ENCODE measurements at regions not wholly inside any gene's neighbourhood (a gene's known extent, or its start where the extent isn't known, plus 50 kb on each side); places are given as distances from the start of the nearest gene placed in this dataset.

DNA sequence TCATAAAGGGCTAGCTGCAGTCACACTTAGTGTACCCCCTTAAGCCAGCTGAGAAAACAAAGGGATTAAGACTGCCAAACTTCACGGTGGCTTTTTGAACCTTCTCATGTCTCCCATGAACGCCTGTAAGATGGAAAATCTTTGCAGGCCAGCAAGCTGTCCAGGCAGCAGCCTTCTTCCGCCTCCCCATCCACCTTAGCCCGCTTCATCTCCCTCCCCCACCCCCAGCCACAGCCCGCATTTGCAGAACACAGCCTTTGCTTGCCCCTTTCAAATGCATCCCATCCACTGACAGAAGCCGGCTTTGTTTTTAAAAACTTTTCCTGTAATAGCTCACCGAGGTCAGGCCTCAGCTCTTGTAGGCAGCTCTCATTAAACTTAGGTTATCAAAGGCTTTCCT lies 113.8 kb upstream of the FAM9B start:
- no peak for FAIRE-seq
- no peak for DNase-seq (ENCODE audit: insufficient read length, low spot score)

DNA sequence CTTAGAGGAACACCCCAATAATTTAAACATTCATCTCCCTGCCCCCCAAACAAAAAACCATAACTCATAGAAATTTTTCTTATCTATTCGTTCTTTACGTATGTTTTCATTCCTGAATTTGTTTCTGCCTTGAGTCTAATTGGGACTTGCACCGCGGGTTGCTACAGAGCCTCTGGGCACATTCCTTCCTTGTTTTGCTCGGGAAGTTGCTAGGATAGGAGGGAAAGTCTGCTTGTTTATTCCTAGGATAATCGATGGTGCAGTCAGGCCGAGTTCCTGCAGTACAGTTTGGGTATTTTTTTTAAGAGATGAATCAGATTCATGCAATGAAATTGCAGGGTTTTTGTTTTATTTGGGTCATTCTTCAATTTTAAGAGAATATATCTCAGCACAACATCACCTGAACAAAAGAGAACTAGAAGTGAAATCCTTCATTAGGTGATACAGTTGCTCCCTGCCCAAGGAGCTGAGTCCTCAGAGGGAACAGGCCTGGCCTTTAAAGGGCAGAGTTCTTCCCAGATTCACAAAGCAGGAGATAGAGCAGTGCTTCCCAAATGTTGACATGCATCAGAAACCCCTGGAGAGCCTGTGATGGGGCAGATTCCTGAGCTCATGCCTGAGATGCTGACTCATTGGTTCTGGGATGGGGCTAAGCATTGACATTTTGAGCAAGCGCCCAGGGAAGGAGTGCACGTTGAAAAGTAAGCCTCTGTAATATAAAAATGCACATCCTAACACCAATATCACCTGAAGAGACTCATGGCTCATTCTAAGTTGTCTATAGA lies 114.9 kb upstream of the FAM9B start:
- DNase-seq (ENCODE audit: insufficient read length, low spot score) (peak; percentile 9), FAIRE-seq (no peak)

DNA sequence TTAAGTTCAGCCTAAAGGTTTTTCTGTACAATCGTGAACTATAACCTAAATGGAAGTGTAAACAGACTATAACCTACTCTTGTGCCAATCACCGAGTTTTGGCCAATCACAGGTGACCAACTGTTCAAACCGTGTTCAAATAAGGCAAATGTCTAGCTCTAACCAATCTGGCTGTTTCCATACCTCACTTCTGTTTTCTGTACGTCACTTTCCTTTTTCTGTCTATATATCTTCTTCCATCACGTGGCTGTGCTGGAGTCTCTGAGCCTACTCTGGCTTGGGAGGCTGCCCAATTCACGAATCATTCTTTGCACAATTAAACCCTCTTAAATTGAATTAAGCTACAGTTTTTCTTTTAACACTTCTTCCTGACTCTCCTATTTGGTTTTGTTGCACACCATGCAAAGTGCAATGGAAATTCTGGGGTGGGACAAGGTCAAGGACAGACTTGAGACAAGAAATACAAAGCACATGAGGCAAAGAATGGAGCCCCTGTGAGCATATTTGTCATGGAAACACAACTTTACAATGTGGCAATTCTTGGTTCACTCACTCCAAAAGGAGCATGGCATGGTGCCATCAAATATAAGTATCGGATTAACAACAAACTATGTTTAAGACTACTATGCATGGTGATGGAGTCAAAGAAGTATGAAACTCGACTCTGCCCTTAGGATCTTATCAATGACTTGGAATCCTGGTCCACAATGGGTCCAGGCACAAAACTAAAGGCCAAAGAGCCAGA lies 115.7 kb upstream of the FAM9B start:
- FAIRE-seq = no peak
- no peak for DNase-seq (ENCODE audit: insufficient read length, low spot score)

DNA sequence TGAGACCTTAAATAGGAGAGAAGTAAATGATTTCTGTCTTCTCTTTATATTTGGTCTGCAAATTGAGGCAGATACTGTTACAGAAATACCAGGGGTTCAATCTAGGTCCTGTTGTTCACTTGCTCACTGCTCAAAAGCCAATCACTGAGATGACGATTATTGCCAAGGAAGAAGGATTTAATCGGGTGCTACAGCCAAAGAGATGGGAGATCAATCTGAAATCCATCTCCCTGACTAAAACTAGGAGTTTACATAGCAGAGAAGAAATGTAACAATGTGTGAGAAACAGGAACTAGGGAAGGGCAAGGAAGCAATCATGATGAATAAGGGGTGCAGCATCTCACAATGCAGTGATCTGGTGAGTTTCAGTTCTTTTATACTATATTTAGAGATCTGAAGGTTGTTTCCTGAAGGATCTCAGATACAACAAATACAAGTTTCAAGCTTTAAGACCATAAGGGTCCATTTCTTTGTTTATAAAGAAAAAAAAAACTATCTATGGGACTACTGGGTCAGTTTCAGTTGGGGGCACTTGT lies 117.9 kb upstream of the FAM9B start:
- FAIRE-seq = no peak
- DNase-seq (ENCODE audit: insufficient read length, low spot score) = no peak

DNA sequence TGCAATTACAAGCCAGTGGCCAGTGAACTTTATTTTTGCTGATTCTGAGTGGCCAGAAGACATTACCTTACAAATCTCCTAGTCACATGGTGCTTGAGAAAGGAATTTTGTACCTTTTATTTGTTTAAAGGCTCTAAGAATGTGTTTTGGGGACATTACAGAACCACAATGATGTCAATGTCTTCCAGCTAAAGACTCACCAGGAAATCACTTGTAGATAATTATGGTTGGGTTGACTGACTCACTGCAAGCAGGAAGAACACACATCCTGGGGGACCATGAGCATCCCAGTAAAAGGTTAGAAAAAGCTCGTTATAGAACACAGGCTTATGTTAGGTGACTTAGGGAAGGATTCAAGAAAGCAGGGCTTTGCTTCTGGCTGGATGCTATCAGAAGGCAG lies 119.4 kb upstream of the FAM9B start:
- no peak for DNase-seq (ENCODE audit: insufficient read length, low spot score)
- no peak for FAIRE-seq

DNA sequence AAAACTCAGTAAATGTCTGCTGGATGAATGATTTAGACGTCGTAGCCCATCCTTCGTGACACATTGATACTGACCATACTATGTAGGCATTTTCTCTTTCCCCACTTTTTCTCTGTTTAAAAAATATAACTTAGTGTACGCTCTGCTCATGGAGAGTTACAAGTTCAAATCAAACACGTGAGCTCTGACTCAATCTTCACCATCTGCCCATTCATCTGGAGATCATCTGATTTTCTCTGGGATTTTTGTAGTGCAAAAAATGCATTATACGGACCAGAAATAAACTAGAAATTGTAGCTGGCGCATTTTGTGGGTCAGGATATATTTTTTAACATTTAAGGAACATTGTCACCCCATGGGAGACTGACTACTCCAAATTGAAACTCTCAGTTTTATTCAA lies 124.7 kb upstream of the FAM9B start:
- no peak for FAIRE-seq
- DNase-seq (ENCODE audit: insufficient read length, low spot score) = no peak

DNA sequence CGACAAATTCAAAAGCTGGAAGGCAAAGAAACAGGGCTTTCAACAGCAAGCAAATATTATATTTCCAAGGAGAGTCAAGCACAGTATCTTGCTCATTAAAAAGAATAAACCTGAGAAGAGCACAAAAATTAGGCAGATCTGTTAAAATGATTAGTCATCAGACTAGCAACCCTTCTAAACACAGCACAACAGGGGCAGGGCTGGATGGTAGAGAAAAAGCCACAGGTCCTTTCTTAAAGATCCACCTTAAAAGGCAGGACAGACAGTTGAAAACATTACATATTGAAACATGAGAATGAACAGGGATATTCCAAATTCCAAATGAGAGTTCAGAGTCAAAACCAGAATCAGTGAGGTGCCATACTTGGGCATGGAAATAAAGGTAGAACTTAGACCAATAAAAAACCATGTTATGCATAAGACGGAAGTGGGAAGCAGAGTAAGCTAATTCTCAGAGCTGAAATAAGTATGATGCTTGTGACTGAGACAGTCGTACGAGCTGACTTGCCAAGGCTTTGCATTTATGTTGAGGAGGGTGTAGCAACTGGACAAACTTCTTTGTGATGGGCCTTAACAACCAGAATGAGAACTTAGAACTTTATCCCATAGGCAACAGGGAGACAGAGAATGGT lies 126.9 kb upstream of the FAM9B start:
- FAIRE-seq = no peak
- no peak for DNase-seq (ENCODE audit: insufficient read length, low spot score)

DNA sequence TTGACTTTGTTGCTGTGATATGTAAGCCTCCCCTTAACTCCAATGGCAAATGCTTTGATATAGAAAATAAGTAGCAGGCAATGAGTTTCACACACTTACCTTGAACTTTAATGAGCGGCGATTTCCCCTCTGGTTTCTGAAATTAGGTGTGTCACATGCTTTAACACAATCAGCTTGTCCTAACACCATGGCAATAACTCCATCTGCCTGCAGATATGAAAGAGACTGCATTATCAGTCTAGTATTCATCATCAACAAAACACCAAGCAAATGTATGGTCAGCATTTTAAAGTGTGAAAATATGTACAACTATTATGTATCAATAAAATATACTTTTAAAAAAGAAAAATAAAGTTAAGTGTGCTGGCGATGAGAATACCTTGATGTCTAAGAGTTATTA lies 128.8 kb upstream of the FAM9B start:
- FAIRE-seq (no peak), DNase-seq (ENCODE audit: insufficient read length, low spot score) (no peak)

DNA sequence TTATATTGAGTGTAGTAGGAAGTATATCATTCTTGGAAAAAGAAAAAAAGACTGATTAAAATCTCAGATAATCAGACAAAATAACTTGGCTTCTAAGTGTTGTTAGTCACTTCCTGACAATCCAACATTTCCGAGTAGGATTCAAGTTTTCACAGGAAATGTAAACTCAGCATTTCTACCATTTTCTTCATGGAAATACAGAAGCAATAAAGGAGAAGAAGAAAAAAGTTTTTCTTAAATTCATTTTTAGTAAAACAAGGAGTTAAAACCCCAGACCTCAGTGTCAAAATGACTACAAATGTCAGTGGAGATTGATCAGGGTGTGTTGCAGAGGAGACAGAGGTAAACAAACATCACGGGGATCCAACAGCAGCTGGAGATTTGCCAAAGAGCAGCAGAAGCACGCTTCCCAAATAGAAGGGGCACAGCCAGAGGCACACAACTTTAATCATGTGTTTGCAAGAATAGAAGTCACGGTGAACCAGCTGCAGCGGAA lies 129.3 kb upstream of the FAM9B start:
- FAIRE-seq = no peak
- DNase-seq (ENCODE audit: insufficient read length, low spot score) = no peak

DNA sequence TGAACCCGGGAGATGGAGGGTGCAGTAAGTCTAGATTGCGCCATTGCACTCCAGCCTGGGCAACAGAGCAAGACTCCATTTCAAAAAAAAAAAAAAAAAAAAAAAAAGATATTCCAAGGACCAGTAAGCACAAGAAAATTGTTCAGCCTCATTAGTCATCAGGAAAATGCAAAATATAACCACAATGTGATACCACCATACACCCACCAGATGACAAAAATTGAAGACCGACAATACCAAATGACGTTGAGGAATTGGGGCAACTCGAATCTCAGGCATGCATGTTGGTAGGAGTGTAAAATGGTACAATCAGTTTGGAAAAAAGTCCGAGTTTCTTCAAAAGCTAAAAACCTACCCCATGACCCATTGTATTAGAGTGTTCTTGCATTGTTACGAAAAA lies 130.2 kb upstream of the FAM9B start:
- no peak for FAIRE-seq
- DNase-seq (ENCODE audit: insufficient read length, low spot score) = no peak

DNA sequence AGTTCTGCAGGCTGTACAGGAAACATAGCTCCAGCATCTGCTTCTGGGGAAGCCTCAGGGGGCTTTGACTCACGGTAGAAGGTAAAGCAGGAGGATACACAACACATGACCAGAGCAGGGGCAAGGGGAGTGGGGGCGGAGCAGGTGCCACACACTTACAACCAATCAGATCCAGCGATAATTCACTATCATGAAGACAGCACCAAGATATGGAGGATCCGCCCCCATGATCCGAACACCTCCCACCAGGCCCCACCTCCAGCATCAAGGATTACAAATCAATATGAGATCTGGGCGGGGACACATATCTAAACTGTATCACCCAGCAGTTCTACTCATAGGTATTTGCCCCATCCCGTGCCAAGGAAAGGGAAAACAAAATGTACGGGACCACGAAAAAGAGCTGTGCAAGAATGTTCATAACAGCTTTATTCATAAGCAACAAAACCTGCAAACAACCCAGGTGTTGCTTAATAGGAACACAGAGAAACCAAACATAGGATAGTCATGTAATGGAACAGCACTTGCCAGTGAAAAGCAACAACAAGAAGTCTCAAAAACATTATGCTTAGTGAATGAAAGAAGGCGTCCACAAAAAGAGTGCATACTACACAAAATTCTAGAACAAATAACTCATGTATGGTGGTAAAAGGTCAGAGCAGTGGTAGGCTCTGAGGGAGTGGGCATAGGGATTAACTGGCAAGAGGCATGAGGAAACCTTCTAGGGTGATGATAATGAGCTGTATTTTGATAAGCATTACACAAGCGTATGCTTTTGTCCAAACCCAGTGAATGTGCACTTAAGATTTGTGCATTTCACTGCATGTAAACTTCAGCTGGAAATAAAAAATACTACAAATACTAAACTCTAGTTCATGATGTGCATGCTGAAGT lies 130.9 kb upstream of the FAM9B start:
- DNase-seq (ENCODE audit: insufficient read length, low spot score) = no peak
- FAIRE-seq = no peak

DNA sequence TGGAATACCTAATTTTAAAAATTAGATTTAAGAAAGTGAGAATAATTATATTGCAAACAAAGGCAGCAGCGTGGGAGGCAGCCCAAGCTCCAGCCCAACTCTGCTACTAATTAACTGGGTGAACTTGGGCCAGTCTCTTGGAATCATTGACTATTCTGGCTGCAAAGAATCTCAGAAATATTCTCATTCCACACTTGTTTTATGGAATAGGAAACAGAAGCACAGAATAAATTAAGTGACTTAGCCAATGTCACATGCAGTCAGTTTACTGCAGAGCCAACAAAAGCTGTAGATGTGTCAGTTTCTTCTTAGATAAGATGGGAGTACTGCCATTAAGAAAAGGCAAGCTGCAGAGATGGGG lies 132.6 kb upstream of the FAM9B start:
- no peak for DNase-seq (ENCODE audit: insufficient read length, low spot score)
- FAIRE-seq = no peak

DNA sequence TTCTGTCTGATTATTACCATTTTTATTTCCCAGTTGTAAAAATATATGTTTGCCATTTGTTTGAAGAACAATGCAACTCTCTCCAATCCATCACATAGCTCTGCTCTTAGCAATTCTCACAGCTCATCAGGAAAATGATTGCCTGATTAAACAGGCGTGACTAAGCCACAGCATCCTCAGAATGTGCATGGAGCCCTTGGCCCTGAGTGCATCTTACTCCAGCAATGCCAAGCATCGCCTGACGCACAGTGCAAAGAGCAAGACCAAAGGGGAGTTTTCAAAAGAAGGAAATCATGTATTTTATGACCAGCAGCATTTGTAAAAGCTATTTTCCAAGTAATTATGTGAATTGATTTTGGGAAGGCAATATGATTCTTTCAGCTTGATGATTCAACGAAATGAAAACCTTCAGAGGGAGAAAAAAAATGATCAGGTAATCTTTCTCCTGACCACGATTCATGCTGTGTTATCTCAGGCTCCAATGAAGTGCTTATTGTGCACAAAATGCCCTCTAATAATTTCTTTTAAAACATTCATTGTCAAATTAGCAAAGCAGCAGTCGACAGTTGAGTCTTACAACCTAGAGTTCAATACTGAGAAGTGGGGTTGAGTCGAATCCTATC lies 138.0 kb upstream of the FAM9B start:
- no peak for DNase-seq (ENCODE audit: insufficient read length, low spot score)
- FAIRE-seq = no peak

DNA sequence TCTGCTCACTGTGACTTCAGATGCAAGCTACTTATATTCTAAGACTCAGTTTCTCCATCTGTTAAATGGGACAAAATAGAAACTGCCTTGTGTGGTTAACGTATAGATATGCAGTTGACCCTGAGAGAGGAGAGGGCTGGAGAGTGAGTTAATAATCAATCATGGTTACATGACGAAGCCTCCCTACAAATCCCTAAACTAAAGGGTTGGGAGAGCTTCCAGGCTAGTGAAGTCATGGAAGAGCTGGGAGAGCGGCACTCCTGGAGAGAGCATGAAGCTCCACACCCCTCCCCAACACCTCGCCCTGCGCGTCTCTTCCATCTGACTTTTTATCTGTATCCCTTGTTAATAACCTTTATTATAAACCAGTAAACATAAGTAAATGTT lies 138.5 kb upstream of the FAM9B start:
- FAIRE-seq (no peak), DNase-seq (ENCODE audit: insufficient read length, low spot score) (no peak)

DNA sequence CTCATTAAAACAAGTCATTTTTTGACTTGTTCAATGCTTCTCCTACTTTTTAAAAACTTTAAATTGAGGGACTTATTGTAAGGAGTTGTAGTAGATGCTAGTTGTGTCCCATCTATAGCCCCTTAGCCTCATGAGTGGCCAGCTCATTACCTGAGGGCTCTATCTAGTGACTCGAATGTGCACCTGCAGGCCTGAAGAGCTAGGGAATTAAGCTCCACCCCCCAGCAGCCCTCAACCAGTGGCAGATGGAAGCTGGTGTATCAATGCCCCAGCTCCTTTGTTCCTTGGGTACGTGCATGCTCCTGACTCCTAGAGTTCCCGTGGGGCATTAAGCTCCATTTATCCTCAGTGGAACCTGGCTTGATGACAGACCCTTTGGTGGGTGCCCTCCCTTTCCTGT lies 146.7 kb upstream of the FAM9B start:
- no peak for FAIRE-seq
- no peak for DNase-seq (ENCODE audit: insufficient read length, low spot score)

DNA sequence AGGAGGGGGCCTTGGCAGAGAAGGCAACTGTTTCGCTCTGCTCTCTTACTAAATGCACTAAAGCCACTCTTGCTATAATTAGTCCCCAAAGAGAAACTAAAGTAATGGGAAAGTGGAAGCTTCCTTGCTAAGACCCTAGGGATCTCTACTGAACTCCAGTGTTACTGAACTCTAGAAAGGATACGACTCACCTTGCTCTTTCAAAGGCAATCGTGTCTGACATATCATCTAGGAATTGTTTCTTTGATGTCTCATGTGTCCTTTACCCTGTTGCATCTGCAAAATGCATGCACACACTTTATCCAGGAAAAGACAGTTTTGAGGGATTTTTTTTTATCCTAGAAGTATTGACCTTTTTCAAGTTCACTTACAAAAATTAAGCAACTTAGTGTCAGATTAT lies 148.1 kb upstream of the FAM9B start:
- no peak for DNase-seq (ENCODE audit: insufficient read length, low spot score)
- FAIRE-seq = no peak

DNA sequence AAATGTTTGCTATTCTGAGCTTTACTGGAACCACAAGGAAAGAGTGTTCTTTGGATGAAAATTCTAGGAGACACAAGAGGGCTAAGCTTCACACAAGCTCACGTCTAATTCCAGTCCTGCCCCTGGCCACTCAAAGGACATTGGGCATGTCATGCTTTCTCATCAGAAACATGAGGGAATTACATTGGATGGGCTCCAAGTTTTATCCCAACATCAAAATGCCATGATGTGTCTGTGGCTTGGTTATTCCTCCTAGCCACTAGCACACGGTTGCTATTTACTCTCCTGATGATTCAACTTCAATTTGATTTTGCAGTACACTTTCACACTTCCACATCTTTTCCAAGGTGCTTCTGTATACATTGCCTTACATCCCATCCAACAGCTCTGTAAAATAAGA lies 149.6 kb upstream of the FAM9B start:
- no peak for DNase-seq (ENCODE audit: insufficient read length, low spot score)
- FAIRE-seq = no peak

DNA sequence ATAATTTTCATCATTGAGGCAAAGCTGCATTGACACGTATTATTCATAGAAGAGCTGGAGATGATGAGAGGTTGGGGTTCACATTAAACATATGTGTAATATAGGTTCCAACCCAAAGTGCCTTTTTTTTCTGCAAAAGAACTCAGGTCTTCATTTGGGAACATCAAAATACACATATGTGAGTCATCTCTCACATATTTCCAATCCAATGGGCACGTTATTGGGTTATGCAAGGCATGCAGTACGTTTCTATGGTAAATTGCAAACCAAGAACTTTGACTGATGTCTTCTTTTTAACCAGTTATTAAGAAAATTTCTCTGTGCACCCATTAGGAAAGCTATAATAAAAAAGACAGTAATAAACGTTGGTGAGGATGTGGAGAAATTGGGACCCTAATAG lies 150.3 kb upstream of the FAM9B start:
- no peak for DNase-seq (ENCODE audit: insufficient read length, low spot score)
- no peak for FAIRE-seq

DNA sequence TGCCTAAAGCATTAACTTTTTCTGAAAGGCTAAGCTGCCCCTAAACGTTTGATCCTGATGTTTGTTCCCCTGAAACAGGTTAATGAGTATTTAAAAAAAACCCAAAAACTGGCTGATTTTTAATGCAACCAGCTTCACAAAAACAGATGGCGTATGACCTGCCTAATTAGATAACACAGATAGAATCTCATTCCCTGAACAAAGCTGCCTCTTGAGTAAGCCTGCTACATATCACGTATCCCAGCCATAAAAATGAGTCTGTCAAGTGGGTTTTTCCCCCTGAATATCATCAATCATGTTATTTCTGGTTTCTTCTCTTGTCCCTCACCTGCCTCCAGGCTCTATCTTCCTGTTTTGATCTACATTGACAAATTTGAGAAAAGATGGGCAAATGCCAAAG lies 154.2 kb upstream of the FAM9B start:
- DNase-seq (ENCODE audit: insufficient read length, low spot score) (no peak), FAIRE-seq (no peak)

DNA sequence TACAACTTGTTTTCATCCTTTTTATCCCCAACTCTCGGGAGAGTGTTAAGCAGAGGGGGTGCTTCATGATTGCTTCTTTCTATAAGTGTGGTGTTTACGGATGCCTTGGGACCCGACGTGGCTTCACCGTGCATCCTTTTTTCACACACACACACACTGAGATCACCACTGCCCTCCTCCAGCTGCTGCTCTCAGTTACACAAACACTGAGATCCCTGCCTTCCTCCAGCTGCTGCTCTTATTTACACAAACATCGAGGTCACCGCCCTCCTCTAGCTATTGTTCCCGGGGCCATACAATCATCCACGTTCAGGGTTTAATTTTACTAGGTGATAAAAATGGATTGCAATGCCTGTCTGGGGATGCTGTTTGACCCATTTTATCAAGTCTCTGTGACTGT lies 155.4 kb upstream of the FAM9B start:
- no peak for DNase-seq (ENCODE audit: insufficient read length, low spot score)
- FAIRE-seq = no peak
